SK-N-SH (cell line): ENCODE measurements at regions not wholly inside any gene's neighbourhood (a gene's known extent, or its start where the extent isn't known, plus 50 kb on each side); places are given as distances from the start of the nearest gene placed in this dataset.
A peak's percentile ranks its signal among the peaks of the same experiment; 100 is the strongest.

Experiments used
- CTCF ChIA-PET: fragments of 300-600, 350-600 bp; formaldehyde crosslinking; extraction: SDS; loops from one replicate; lab custom pipeline; 2021; lab: Yijun Ruan, JAX
- POLR2A ChIA-PET: fragments of 350-600 bp; sonication (Branson Sonifier 250); formaldehyde crosslinking; extraction: SDS; loops from one replicate; lab custom pipeline; 2020; ENCODE audit warnings: antibody characterized with exemption, inconsistent platforms; lab: Yijun Ruan, JAX
- DNase-seq: peaks from one replicate; pipeline ENCODE4 v3.0.0; 2012
- H2AFZ ChIP-seq: fragments of 200-600 bp; sonication (generic); 2 replicates; pipeline ENCODE4 v1.8.1; 2016; ENCODE audit warnings: antibody characterized with exemption, mild to moderate bottlenecking, low read depth
- H3F3A ChIP-seq: fragments of 200-600 bp; sonication (generic); replicated peaks from 2 replicates; pipeline ENCODE3; 2016; ENCODE audit warnings: antibody characterized with exemption, mild to moderate bottlenecking; ENCODE audit not compliant: insufficient read depth
- H3K27ac ChIP-seq, 2 experiments: fragments of 200-500 bp in 1 of 2; fragments of 200-600 bp in 1 of 2; sonication (Bioruptor generic) in 1 of 2; sonication (generic), shearing (Covaris generic) in 1 of 2; 2 replicates each; pipeline versions ENCODE4 v1.5.1 to v1.6.1; 2014 to 2016; ENCODE audit warnings: low read depth in 2 of 2, inconsistent platforms in 1 of 2, low read length in 1 of 2, mild to moderate bottlenecking in 1 of 2, mixed read lengths in 1 of 2
- H3K27me3 ChIP-seq: fragments of 200-600 bp; sonication (generic), shearing (Covaris generic); 2 replicates; pipeline ENCODE4 v1.6.1; 2016; ENCODE audit warnings: mixed run types; ENCODE audit not compliant: insufficient read depth
- H3K36me3 ChIP-seq, 2 experiments: fragments of 200-500 bp in 1 of 2; fragments of 200-600 bp in 1 of 2; sonication (Bioruptor generic) in 1 of 2; sonication (generic) in 1 of 2; replicated peaks in 1 of 2; 2 replicates each; pipeline versions ENCODE3 to v1.5.1; 2014 to 2016; ENCODE audit warnings: low read length in 1 of 2, mild to moderate bottlenecking in 1 of 2; ENCODE audit not compliant: insufficient read depth in 2 of 2, control insufficient read depth in 1 of 2
- H3K4me1 ChIP-seq, 2 experiments: fragments of 200-500 bp in 1 of 2; fragments of 200-600 bp in 1 of 2; sonication (Bioruptor generic) in 1 of 2; sonication (generic), shearing (Covaris generic) in 1 of 2; 2 replicates each; pipeline versions ENCODE4 v1.5.1 to v1.6.1; 2014 to 2016; ENCODE audit warnings: low read depth in 1 of 2, low read length in 1 of 2, mixed run types in 1 of 2; ENCODE audit not compliant: insufficient read depth in 2 of 2, control insufficient read depth in 1 of 2
- H3K4me2 ChIP-seq: fragments of 200-600 bp; sonication (generic), shearing (Covaris generic); 2 replicates; pipeline ENCODE4 v1.6.1; 2017; ENCODE audit warnings: mixed run types
- H3K4me3 ChIP-seq, 2 experiments: fragments of 200-500 bp in 1 of 2; fragments of 200-600 bp in 1 of 2; sonication (Bioruptor generic) in 1 of 2; sonication (generic), shearing (Covaris generic) in 1 of 2; 2 replicates each; pipeline versions ENCODE4 v1.5.1 to v1.8.1; 2014 to 2016; ENCODE audit warnings: low read depth in 2 of 2, inconsistent platforms in 1 of 2, low read length in 1 of 2, mild to moderate bottlenecking in 1 of 2, mixed read lengths in 1 of 2, moderate library complexity in 1 of 2
- H3K79me2 ChIP-seq: fragments of 200-600 bp; sonication (generic); 2 replicates; pipeline ENCODE4 v1.8.1; 2017; ENCODE audit warnings: mild to moderate bottlenecking; ENCODE audit not compliant: insufficient read depth
- H3K9ac ChIP-seq: fragments of 200-600 bp; sonication (generic); 2 replicates; pipeline ENCODE4 v1.6.1; 2017; ENCODE audit warnings: mixed run types
- H3K9me2 ChIP-seq: fragments of 200-600 bp; sonication (generic); 2 replicates; pipeline ENCODE4 v1.6.1; 2017; ENCODE audit warnings: mixed run types
- H3K9me3 ChIP-seq: fragments of 200-600 bp; sonication (generic); 2 replicates; pipeline ENCODE4 v1.6.1; 2017; ENCODE audit warnings: mixed run types, mild to moderate bottlenecking, moderate library complexity
- H4K20me1 ChIP-seq: fragments of 200-600 bp; sonication (generic); 2 replicates; pipeline ENCODE4 v1.6.1; 2017; ENCODE audit warnings: mild to moderate bottlenecking, mixed run types; ENCODE audit not compliant: insufficient read depth
- CTCF ChIP-seq: fragments of 200-600 bp; sonication (generic); IDR thresholded peaks from 2 replicates; pipeline ENCODE4 v1.6.1; 2017; ENCODE audit warnings: antibody characterized with exemption, mild to moderate bottlenecking, moderate library complexity
- EP300 ChIP-seq, 2 experiments: IDR thresholded peaks; 2 replicates each; pipeline versions ENCODE4 v1.4.0 to v1.6.1; 2012; ENCODE audit warnings: borderline replicate concordance in 1 of 2, low read depth in 1 of 2, low read length in 1 of 2
- EZH2phosphoT487 ChIP-seq: fragments of 200-600 bp; sonication (generic); IDR thresholded peaks from 2 replicates; pipeline ENCODE4 v1.6.1; 2017; ENCODE audit warnings: low read depth, mixed run types, mild to moderate bottlenecking, antibody characterized with exemption, moderate library complexity, borderline replicate concordance
- FOXJ3 ChIP-seq: sonication (generic); formaldehyde crosslinking; IDR thresholded peaks from 2 replicates; pipeline ENCODE4 v1.5.1; 2020; ENCODE audit warnings: mild to moderate bottlenecking, missing genetic modification reagents
- FOXM1 ChIP-seq: IDR thresholded peaks from 2 replicates; pipeline ENCODE4 v1.4.0; 2012; ENCODE audit warnings: low read depth, mild to moderate bottlenecking
- IRF3 ChIP-seq: fragments of 150-350 bp; IDR thresholded peaks from 2 replicates; pipeline ENCODE4 v1.6.1; 2016; ENCODE audit warnings: mild to moderate bottlenecking, low read depth, low read length
- JUND ChIP-seq: IDR thresholded peaks from 2 replicates; pipeline ENCODE4 v1.4.0; 2012
- MXI1 ChIP-seq: IDR thresholded peaks from 2 replicates; pipeline ENCODE4 v1.6.1; 2012; ENCODE audit warnings: mild to moderate bottlenecking, low read depth, low read length, improper control_type of control experiment
- NFIC ChIP-seq: IDR thresholded peaks from 2 replicates; pipeline ENCODE4 v1.4.0; 2012; ENCODE audit warnings: borderline replicate concordance
- PBX3 ChIP-seq: IDR thresholded peaks from 2 replicates; pipeline ENCODE4; 2012
- POLR2AphosphoS5 ChIP-seq: IDR thresholded peaks from 2 replicates; pipeline ENCODE4 v1.6.1; 2012; ENCODE audit warnings: low read depth, low read length
- RAD21 ChIP-seq: IDR thresholded peaks from 2 replicates; pipeline ENCODE4 v1.6.1; 2012; ENCODE audit warnings: mild to moderate bottlenecking, low read length
- RCOR1 ChIP-seq: fragments of 150-350 bp; IDR thresholded peaks from 2 replicates; pipeline ENCODE4 v1.6.1; 2017; ENCODE audit warnings: antibody characterized with exemption, low read length
- REST ChIP-seq: IDR thresholded peaks from 2 replicates; pipeline ENCODE4 v1.6.1; 2012; ENCODE audit warnings: mild to moderate bottlenecking, low read depth, low read length, moderate library complexity
- SIN3A ChIP-seq: IDR thresholded peaks from 2 replicates; pipeline ENCODE4 v1.6.1; 2012; ENCODE audit warnings: low read depth, mild to moderate bottlenecking, low read length, moderate library complexity, borderline replicate concordance
- SMC3 ChIP-seq: IDR thresholded peaks from 2 replicates; pipeline ENCODE4 v1.6.1; 2012; ENCODE audit warnings: low read depth, low read length, improper control_type of control experiment
- TCF12 ChIP-seq: IDR thresholded peaks from 2 replicates; pipeline ENCODE4 v1.4.0; 2012
- USF2 ChIP-seq: fragments of 150-350 bp; IDR thresholded peaks from 2 replicates; pipeline ENCODE4 v1.6.1; 2017; ENCODE audit warnings: antibody characterized with exemption, low read length, low read depth, borderline replicate concordance
- WGBS: methylation state at CpG from one replicate; pipeline ENCODE4 v1.1.6; 2017; ENCODE audit warnings: low lambda C conversion rate; 5-methylcytosine and 5-hydroxymethylcytosine counted together

- H3K27ac ChIP-seq, result peak overlapping the region in 1 of 2 experiments; percentile 73; a peak in 2 of 4 replicates
- no peak overlapping the region for H2AFZ ChIP-seq
- peaks cover 0 to 10% of the 10 kb centered on the region in 2 experiments; a peak in 2 of 4 replicates for H3K4me1 ChIP-seq
- H3K36me3 ChIP-seq, result no peaks in the 10 kb centered on the region
- TF ChIP-seq RAD21 (no peak), SMC3 (no peak), RCOR1 (no peak), POLR2AphosphoS5 (no peak), IRF3 (no peak), CTCF (no peak), TCF12 (no peak), FOXJ3 (CRISPR knock-in tag) (no peak), REST (no peak), PBX3 (no peak), JUND (no peak), FOXM1 (no peak), EP300 (IDR thresholded peaks at IDR 0.05; ENCODE audit: borderline replicate concordance in 1 of 2, low read depth in 1 of 2, low read length in 1 of 2) (no peak), USF2 (no peak), SIN3A (no peak), NFIC (no peak), MXI1 (no peak), EZH2phosphoT487 (no peak)
- TF ChIP-seq, all 33 proteins: peak for 0
- Histone ChIP-seq H3K9me2 (no peaks in the 10 kb centered on the region), H3K4me2 (no peak overlapping the region), H3K79me2 (no peaks in the 10 kb centered on the region), H3K9me3 (no peaks in the 10 kb centered on the region), H4K20me1 (no peaks in the 10 kb centered on the region), H3K27me3 (no peaks in the 10 kb centered on the region), H3F3A (no peaks in the 10 kb centered on the region), H3K9ac (no peak overlapping the region), H3K4me3 (no peak overlapping the region)
- POLR2A ChIA-PET, result no interaction called here
- WGBS, result 83% methylated on average over 2 of the region's 2 CpGs
- CTCF ChIA-PET, result interaction anchor here (1.3 kb wide), 1 partner anchor 17 kb away, joined by 3 read pairs; no protein-coding TSS in a partner anchor
- DNase-seq, result no peak
These were observed 406.0 kb downstream of the RFC3 start for GRCh38 chr13:34223984-34224383.
